Spleen (tissue), 7 donors: ENCODE measurements at regions not wholly inside any gene's neighbourhood (a gene's known extent, or its start where the extent isn't known, plus 50 kb on each side); places are given as distances from the start of the nearest gene placed in this dataset.

Experiments
- POLR2AphosphoS5 ChIP-seq, 3 donors: sonication (generic); formaldehyde crosslinking; IDR thresholded peaks; one replicate each; pipeline ENCODE4 v1.5.1; 2017; ENCODE audit warnings: antibody characterized with exemption in 3 of 3
- TF ChIP-seq, protein P1 (sequence below), 11 experiments: fragments of 200-600 bp in 7 of 11; fragments of 450-650 bp in 4 of 11; sonication (generic) in 4 of 11; IDR thresholded peaks in 8 of 11; conservative IDR thresholded peaks in 3 of 11; 1 replicate in 7 of 11; 2 replicates in 4 of 11; pipeline versions ENCODE4 v1.4.0 to v1.8.0; 2016 to 2021; ENCODE audit warnings: antibody characterized with exemption in 11 of 11, inconsistent platforms in 4 of 11, mild to moderate bottlenecking in 1 of 11
- donor health status: DM: no; HTN: no; CAD: no; lungs with moderate emphysema.
- donor health status: DM: no; HTN: no; CAD: no.
- donor health status: DM: no; HTN: no; CAD: no.

DNA sequence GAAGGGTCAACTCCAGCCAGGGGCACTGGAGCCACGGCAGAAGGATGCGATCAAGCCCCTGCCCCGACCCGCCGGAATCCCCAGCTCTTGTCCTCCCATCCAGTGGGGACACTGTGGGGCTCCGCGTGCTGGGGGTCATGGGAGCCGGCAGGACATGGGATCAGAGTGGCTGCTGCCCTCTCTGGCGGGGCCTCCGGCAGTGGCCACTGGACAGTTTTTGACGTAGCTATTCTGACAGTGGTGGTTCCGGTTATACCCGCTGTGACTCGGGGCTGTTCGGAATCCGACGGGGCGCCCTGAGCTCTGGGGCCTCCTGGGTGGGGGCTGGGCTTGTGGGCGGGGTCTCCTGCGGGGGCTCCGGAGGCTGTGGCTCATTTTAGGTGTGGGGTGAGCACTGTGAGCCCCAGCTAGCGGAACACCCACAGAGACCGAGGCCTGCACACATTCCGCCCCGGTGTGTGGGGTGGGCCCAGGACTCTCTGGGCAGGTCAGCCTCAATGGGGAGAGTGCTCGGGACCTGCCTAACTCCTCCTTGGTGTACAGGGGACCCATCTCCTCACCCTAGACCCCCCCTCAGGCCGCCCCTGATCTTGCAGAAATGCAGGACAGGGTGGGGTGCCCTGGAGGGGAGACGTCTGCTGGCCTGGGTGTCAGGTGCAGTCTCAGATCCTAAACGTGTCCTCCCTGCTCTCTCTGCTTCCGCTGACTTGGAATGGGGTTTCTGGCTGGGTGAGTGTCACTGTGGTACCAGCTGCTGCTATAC lies 374.2 kb downstream of the TMEM121 start:
- TF ChIP-seq POLR2AphosphoS5 (IDR thresholded peaks at IDR 0.05), result no peak
- TF ChIP-seq, protein P1, sequence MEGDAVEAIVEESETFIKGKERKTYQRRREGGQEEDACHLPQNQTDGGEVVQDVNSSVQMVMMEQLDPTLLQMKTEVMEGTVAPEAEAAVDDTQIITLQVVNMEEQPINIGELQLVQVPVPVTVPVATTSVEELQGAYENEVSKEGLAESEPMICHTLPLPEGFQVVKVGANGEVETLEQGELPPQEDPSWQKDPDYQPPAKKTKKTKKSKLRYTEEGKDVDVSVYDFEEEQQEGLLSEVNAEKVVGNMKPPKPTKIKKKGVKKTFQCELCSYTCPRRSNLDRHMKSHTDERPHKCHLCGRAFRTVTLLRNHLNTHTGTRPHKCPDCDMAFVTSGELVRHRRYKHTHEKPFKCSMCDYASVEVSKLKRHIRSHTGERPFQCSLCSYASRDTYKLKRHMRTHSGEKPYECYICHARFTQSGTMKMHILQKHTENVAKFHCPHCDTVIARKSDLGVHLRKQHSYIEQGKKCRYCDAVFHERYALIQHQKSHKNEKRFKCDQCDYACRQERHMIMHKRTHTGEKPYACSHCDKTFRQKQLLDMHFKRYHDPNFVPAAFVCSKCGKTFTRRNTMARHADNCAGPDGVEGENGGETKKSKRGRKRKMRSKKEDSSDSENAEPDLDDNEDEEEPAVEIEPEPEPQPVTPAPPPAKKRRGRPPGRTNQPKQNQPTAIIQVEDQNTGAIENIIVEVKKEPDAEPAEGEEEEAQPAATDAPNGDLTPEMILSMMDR (IDR thresholded peaks at IDR 0.05 in 8 of 11, conservative IDR thresholded peaks at IDR 0.05 in 3 of 11), result no peak
